Activated CD4-positive, alpha-beta T cell treated with anti-CD3 and anti-CD28 coated beads, Interleukin-2, Interleukin-6, amounts not matched to agents 100 ng/mL and 50 ng/mL, durations not matched to agents 16 hours and 8 hours (primary cell): ENCODE measurements at regions not wholly inside any gene's neighbourhood (a gene's known extent, or its start where the extent isn't known, plus 50 kb on each side); places are given as distances from the start of the nearest gene placed in this dataset.
"Not testable (repeated sequence)": the region's sequence is repeated elsewhere in the genome, so short reads cannot be mapped to it uniquely, and the experiment has no call there.

ENCODE experiments used
- DNase-seq: peaks from one replicate; pipeline ENCODE4 v3.0.0-alpha.2; 2020

- DNase-seq = no peak
These were observed 174.0 kb downstream of the ASB1 start for GRCh38 chr2:238600506-238601432.

- no peak for DNase-seq
These were observed 174.9 kb downstream of the ASB1 start for GRCh38 chr2:238601433-238602222.

DNA sequence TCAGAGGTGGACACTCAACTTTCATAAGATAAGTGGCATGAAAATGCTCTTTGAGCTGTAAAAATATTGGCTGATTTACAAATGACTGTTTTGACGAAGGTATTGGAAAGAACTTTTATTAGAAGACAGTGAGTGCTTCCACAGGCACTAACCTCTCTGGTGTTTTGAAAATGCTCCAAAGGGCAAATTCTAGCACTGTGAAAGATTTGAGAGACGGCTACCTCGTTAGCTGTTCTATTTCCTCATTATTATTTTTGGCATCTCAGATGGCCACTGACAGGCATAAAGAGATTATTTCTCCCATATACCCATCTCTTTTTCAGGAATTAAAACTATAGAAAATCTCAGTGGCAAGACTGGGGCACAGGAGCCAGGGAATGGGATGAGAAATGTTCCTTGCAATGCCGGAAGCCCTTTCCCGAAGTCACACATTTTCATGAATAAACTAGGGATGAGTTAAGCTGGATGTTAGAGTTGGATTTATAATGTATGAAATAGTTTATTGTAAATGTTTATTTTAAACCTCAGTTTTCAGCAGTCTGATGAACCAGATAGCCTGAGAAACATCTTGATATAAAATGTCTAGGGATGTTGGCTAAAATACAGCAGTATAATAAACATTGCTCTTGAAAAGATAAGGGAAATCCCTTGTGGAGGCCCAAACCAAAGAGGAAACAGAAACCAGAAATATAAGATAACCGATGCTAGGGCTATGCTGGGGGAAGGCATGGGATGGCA, 175.7 kb downstream of the ASB1 start:
- DNase-seq = no peak

DNA sequence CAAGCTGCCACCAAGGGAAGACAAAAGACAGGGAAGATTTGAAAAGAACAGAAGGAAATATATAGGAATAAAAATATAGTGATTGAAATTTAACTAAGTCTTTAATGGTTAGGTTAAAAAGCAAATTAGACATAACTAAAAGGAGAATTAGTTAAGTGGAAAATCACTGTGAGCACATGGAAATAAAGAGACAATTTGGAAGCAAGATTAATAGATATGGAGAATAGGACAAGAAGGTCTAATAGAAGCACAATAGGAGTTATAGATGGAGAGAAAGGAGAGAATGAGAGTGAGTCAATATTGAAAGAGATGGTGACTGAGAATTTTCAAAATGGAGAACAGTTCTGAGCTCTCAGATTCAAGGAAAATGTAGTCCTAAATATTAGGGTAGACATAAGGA, 176.9 kb downstream of the ASB1 start:
- no peak for DNase-seq

- no peak for DNase-seq
These were observed 179.6 kb downstream of the ASB1 start for GRCh38 chr2:238606311-238606710.

DNA sequence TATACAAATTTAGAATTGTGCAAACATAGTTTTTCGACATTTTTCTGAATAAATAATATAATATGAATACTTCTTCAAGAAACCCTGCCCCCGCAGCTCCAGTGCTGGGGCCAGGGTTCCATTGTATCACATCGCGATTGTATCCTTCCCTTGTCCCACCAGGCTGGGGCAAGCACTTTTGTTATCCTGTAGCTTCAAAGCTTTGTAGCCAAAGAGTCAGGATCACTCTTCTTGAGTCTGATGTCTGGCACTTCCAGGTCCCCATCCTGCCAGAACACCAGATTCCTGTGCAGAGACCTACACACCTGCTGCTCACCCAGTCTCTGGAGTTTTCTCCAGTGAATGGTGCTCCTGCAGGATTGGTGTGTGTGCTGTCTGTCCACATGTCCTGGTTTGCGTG, 186.9 kb downstream of the ASB1 start:
- no peak for DNase-seq

- no peak for DNase-seq
These were observed 187.6 kb downstream of the ASB1 start for GRCh38 chr2:238614376-238614775.

- DNase-seq = no peak
These were observed 188.5 kb downstream of the ASB1 start for GRCh38 chr2:238615187-238615586.

- no peak for DNase-seq
These were observed 190.0 kb downstream of the ASB1 start for GRCh38 chr2:238616681-238617080.

DNA sequence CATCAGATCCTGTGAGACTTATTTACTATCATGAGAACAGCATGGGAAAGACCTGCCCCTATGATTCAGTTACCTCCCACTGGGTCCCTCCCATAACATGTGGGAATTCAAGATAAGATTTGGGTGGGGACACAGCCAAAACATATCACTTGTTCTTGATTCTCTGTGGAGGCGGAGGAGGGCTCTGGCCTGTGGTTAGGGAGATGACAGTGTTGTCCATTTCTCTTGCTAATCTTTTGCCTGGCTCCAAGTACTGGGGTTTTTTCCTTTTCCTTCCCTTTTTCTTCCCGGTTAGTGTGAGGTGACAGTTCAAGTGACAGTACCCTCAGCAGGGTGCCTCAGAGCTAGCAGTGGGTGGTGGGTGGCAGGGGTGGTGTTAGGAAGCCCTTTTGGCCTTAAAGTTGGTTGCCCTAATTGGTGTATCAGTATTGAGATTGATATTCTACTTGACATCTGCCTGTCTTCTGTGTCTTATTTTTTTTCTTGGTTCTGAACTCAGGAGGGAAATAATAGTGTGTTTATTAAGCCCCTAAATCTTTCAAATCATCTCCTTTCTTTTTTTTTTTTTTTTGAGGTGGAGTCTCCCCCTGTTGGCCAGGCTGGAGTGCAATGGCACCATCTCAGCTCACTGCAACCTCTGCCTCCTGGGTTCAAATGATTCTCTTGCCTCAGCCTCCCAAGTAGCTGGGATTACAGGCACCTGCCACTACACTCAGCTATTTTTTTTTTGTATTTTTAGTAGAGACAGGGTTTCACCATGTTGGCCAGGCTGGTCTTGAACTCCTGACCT, 192.0 kb downstream of the ASB1 start:
- DNase-seq = not testable (repeated sequence)

GRCh38 chr2:238627899-238628298, 201.2 kb downstream of the ASB1 start:
- DNase-seq = no peak

DNA sequence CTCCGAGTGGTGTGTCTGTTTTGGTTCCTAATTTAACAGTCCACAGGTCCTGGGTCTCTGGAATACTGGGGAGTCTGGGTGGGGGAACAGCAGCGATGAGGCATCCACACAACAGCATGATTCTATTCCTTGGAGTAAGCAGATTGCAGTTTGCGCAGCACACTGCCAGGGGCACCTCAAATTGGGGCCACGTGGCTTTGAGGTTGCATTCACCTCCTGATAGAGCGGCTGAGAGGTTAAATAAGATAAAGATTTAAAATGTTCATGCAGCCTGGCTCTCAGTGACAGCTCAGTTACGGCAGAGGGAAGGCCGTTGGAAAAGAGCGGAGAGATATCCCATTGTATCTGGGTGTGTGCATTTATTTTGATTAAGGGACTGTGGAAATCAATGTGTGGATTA, 202.3 kb downstream of the ASB1 start:
- DNase-seq = no peak

- no peak for DNase-seq
These were observed 204.9 kb downstream of the ASB1 start for GRCh38 chr2:238631491-238632180.

DNA sequence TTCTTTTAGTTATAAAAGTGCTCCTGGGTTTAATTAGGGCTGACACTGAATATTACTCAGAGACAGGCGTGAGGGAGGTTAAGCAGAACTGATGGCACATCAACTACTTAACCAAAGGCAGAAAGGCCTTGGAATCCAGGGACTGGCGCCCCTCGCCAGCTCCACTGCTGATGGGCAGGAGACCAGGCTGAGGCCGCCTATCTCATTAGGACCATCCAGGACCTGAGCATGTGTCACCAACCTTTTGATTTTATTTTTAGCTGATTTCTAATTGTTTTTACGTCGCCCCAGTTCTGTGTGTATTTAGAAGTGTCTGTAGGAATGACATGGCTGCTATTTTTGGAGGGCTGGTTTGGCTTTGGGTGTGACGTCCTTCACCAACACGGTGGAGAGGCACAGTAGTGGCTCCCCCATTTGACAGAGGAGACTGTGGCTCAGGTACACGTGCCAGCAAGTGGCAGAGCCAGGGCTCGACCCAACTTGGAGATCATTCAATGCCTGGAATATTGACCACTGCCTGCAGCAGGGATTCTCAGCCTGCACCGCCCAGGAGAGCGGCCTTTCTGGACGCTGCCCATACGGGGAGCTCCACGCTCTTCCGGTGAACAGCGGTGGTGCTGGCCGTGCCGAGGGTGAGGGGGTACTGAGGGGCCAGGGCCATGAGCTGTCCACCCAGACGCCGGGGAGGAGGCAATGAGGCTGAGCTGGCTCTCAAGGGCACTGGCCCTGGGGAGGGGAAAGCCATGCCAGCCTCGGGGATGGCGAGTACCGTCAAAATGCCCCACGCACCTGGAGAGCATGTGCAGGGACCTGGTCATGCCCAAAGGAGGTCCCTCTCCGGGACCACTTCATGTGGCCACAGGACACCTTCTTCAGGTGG, 205.7 kb downstream of the ASB1 start:
- no peak for DNase-seq

DNA sequence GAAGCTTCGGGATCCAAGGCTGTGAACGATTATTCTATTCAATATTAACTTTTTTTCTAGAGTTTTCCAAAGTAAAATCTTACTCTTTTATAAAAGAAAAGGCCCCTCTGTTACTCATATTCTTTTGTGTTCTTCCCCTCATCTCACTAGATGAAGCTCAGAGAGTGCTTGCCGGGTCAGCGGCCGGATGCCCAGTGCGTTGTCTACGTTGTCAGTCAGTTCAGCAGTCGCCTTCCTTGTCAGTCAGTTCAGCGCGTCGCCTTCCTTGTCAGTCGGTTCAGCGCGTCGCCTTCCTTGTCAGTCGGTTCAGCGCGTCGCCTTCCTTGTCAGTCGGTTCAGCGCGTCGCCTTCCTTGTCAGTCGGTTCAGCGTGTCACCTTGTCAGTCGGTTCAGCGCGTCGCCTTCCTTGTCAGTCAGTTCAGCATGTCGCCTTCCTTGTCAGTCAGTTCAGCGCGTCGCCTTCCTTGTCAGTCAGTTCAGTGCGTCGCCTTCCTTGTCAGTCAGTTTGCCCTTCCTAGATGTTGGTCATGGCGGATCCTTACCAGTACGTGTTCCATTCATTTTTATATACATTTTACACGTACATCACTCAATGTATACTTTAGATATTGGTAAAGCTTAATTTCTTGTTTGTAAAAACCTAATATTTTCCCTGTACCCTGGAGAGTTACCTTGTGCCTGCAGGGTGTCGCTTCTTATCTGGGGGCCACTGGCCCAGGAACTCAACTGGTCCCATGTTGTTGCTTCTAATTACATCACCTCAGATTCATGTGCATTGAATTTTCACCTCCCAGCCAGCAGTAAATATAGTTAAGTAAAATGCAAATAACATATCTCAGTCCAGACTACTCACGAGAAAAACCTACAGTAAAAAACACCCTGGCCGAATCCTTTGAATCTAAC, 206.9 kb downstream of the ASB1 start:
- no peak for DNase-seq

DNA sequence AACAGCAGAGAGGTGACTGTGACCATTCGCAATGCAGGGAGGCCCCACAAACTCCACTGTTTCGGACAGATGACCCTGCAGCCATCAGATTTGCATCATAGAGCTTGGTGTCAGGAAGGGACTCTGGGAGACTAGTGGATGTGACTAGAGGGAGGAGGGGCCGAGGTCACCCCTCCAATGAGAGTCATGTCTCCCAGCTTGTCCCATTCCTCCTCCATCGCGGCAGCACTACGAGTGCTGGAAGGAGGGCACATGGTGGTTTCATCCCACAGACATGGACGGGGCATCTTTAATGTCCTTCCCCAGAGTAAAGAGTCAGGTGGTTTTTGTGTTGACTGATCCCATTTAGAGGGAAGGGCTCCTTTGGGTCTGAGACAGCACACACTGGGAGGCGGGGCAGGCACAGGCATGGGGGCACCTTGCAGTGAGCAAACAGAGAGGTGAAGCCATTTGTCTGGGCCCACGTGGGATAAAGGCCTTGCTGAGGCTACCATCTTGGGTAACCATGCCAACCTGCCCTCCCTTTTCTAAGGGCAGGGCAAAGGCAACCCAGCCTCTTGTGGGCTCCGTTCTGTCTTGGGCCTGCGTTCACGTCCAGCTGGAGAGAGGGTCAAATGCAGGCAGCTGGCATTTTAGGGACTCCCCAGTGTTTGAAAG, 208.1 kb downstream of the ASB1 start:
- no peak for DNase-seq

DNA sequence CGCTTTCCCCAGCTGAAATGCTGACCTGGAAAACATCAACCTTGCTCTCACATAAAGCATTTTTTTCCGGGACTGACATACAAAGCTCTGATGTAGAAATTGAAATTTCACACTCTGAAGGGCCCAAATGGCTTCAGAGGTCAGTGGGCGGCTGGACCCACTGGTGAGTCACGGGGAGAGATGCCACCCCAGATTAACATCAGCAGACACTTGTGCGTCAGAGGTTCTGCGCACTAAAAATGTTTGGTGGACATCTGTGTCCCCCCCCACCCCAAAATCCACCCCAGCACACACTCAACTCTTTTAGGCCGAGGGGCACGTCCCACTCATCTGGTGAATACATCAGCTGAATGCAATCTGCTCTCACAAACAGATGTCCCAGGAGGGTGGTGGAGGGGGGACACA, 208.9 kb downstream of the ASB1 start:
- no peak for DNase-seq

DNA sequence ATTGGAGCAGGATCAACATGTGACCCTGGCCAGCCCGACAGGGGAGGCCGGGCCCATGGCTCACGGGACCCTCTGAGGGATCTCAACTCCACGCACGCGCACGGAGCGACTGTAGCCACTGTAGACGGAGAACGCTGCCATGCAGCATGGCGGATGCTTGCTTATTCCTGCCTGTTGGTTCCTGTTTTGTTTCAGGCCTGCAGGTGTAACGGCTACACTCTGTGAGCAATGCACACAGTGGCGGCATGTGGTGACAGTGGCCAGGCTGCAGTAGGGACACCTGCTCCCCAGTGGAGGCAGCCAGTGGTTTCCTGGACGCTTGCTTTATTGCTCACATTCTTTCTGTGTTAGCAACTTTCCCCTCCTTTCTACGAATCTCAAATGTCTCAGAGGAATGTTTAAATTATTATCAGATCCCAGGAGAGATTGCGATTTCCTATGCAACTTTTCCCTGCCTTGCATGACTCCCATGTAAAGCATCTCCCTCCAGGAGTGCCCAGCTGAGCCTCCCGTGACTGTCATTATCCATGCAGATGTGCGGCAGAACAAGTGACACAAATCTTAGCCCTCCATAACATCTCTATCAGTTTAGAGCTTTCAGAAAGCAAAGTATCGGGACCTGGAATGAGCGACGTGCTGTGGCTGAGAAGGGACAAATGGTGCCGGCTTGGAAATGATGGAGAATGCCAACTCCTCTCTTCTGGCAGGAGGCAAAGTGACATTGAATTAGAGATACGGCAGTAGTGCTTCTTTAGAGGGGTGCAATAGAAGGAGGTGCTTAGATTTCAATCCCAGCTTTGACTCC, 209.7 kb downstream of the ASB1 start:
- DNase-seq = no peak
